Hematopoietic multipotent progenitor cell treated with erythropoietin and hydrocortisone succinate and interleukin-3 and kit ligand, for 15 days (in vitro differentiated cells): ENCODE measurements at regions not wholly inside any gene's neighbourhood (a gene's known extent, or its start where the extent isn't known, plus 50 kb on each side); places are given as distances from the start of the nearest gene placed in this dataset.

ENCODE experiments used
- DNase-seq: peaks from one replicate; pipeline ENCODE4 v3.0.0-alpha.2; 2015; ENCODE audit warnings: low spot score

DNA sequence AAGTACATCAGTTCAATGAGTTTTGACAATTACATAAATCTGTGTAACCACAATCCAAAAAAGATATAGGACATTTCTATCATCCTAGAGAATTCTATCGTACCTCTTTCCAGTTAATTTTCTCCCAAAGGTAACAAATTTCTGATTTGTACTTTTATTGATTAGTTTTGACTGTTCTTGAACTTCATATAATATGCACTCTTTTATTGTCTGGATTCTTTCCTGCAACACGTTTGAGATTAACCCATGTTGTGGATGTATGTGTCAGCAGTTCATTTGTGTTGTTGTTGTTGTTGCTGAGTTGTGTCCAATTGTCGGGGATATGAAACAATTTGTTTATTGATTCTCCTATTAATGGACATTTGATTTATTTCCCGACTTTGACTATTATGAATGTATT is 145.9 kb upstream of the WDR11 start:
- no peak for DNase-seq

DNA sequence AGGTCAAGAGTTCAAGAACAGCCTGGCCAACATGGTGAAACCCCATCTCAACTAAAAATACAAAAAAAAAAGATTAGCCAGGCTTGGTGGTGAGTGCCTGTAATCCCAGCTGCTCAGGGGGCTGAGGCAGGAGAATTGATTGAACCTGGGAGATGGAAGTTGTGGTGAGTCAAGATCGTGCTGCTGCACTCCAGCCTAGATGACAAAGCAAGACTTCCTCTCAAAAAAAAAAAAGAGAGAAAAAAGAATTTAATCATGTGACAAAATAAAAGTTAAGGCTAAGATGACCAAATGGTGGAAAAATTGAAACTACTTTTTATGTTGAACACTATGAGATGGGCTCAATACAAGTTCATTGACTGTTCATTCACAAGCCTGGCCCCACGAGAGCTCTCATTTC is 141.1 kb upstream of the WDR11 start:
- DNase-seq, result no peak

DNA sequence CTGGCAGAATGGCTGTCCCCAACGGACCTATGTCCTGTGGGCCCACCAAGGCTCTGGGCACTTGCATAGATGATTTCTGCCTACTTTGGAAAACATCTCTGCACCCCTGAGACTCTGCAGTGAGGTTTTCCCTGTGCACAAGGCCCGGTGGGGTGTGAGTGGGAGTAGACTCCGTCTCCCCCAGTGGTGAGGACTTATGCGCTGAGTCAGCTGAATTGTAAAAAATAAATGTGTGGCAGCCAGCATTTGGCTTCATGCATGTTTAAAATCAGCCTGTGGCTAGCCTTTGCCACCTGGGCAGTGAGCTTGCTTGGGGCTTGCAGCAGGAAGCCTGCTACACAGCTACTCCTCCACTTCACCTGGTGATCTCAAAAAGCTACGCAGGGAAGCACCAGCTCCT is 139.3 kb upstream of the WDR11 start:
- no peak for DNase-seq

DNA sequence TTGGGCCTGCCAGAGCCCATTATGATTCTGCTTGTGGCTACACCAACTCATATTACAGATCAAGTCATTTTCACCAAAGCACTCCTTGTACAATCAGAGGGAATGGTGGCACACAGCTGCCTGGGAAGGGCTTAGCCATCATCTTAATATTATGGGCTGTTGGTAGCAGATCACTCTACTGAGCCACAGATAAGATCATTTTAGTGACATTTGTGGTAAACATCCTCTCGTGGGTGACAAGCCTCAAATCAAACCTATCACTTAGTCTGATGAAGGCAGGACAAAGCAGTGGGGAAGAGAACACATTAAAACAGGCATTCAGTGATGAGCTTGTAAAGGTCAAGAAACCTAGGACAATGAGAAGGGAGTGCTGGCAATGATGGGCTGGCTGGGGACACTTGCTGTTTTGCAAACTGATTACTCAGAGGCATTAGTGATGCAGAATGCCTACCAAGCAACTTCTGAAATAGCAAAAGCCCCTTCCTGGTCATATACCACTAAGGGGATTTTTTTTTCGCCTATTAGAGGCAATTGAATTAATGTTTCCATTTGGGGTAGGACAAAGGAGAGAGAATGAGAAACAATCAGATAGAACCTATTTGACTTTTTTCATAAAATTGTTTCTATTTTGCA is 137.5 kb upstream of the WDR11 start:
- no peak for DNase-seq

DNA sequence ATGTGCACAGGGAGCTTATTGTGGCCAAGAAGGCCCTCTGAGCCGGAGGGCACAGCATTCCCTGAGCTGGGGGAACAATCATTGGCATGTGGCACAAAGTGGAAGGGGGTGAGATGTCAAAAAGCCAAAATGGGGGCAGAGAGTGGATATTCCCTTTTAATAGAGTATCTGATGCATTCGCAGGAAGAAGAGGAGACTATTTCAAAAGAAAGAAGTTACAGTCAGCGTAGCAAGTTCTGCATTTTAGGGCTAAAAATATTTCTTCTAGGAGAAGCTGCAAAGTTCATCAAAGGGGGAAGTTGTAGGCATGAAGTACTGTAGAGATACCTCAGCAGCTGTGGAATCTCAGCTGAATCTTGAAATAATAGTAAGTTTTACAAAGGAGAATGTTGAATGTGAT is 136.0 kb upstream of the WDR11 start:
- DNase-seq, result no peak

DNA sequence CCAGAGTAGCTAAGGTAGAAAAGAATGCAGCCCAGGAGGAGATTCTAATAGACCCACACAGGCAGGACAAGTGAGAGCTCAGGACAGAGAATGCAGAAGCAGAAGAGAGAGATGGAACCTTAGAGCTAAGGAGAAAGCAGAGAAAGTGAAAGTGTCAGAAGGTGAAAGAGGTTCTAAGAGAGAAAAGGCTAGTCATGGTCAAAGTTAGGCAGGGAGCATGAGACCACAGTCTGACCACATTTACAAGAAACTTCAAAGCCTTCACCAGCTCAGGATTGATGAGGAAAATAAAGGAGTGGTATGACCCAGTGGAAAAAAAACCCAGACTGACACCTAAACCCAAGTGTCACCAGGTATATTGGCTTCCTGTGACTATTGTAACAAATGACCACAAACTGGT is 131.8 kb upstream of the WDR11 start:
- DNase-seq, result no peak

DNA sequence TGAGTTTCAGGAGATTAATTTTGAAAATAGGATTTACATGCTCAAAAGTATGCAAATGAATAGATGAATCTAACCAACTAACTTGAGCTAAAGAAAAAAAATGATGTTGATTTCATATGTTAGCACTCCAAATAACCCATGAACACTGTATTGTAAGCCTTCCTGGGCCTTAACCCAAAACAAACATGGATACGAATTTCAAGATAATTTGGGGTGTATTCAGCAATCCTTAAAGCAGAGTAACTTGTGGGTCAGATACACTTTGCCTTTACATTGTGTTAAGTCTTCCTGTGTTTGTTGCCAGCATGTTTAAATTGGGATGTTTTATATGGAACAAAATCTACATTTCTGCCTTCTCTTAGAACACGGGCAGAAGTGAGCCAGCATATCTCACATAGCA is 124.2 kb upstream of the WDR11 start:
- no peak for DNase-seq

DNA sequence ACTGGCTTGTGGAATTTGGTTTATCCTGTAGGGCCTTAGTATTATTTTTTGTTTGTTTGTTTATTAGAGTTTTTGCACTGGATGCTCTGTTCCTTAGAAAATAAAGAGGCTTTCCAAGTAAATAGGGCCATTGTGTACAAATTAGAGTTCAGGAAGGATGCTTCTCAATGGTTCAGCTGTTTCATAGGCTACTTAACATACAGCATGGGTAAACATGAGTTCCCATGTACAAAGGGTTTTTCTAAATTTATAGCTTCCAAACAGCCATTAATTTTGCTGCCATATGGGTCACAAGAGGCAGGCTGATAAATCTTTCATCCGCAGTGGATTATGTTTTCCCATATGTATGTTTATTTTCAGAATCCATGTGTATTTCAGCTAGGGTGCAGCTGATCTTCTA is 121.6 kb upstream of the WDR11 start:
- no peak for DNase-seq

DNA sequence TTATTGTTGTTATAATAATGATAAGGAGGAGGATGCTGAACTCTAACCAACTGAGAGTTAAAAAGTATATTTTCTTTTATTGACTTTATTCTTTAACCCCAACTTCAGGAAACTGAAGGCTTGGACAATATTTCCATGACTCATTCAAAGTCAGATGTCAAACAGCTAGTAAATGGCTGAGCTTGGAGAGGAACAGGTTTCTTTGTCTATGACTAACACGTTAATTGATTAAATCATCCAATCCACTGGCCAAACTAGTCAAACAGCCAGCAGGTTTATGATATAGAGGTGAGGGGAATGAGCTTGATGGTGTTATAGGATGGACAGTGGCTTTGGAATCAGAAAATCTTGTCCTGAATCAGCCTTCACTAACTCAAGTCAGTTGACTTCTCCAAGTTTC is 119.1 kb upstream of the WDR11 start:
- DNase-seq, result no peak

DNA sequence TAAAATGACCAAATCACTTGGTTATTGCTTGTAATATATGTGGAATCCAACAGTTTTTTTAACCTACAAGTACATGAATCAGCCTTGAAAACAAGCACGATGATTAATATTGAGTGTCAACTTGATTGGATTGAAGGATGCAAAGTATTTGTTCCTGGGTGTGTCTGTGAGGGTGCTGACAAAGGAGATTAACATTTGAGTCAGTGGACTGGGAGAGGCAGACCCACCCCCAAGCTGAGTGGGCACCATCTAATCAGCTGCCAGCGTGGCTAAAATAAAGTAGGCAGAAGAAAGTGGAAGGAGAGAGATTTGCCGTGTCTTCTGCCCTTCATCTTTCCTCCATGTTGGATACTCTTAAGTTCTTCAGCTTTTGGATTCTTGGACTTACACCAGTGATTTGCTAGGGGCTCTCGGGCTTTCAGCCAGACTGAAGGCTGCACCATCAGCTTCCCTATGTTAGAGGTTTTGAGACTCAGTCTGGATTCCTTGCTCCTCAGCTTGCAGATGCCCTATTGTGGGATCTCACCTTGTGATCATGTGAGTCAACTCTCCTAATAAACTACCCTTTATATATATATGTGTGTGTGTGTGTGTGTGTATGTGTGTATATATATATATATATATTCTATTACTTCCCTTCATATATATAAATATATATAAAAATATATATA is 118.4 kb upstream of the WDR11 start:
- no peak for DNase-seq

DNA sequence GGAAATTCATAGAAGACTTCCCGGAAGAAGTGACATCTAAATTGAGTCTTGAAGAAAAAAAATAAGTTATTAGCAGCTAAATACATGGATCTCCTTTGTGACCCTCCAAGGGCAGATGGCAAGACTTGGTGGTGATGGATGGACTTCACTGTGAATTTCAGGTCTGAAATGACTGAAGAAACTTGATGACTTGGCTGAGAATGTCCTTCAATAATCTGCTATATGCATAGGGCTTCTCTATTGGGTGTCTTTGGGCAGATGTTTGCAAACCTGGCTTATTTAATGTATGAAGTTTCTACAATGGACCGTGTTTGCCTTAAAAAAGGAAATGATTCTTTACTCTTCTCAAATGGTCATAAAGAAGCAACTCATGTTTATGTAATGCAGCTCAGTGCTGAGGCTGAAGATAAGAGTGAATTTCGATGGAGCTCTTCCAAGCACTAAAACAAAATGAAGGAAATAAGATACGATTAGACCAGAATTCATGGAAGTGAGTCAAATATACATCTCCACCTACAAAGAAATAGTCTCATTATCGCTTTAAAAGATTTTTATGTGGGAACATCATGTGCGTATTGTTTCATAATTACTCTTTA is 116.6 kb upstream of the WDR11 start:
- DNase-seq, result no peak

DNA sequence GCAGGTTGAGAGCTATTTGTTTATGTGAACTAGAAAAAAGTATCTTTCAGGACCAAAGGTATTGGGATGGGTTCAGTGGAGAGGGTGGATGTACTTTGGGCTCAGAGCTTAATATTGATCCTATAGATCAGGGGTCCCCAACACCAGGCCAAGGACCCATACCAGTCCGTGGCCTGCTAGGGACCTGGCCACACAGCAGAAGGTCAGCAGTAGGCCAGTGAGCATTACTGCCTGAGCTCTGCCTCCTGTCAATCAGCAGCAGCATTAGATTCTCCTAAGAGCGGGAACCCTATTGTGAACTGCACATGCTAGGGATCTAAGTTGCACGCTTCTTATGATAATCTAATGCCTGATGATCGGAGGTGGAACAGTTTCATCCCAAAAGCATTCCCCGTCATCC is 115.8 kb upstream of the WDR11 start:
- no peak for DNase-seq

DNA sequence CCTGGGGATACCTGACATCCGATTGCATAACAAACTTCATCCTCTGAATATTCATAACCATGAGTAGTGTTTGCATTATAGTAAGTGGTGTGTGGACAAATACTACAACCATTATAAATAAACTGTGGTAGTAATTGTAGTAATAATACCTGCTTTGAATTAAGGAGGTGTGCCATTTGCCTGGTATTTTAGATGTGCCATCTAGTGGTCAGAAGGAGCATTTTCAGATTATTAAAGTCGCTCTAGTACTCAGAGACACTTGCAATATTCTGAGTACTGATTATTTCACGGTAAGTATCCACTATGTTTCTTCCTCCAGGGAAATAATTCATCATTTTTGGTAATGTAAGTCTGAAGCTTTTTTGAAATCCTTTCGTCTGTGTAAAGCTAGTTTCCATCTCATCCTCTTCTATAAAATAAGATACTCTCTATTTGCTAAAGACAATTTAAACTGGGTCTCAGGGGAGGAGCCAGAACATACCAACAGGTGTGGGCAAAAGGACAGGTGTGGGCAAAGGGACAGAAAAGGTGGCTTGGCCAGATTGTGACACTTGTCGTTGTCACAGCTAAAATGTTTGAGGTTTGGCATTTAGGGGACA is 115.3 kb upstream of the WDR11 start:
- peak; percentile 9 for DNase-seq

DNA sequence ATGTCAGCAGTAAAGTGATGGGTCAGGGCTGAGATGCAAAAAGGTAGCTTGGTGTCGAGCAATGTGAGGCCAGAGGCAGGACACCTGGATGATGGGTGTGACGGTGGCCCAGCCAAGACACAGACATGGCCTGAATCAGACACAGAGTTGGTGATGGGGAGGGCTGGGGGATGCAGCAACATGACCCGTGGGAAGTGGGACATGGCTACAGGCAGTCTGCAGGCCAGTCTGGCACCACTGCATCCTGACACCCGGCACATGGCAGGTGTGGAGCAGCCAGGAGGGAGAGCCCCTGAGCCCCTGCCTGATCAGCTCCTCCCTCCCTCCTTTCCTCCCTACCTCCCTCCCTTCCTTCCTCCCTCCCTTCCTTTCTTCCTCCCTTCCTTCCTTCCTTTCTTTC is 114.8 kb upstream of the WDR11 start:
- no peak for DNase-seq

DNA sequence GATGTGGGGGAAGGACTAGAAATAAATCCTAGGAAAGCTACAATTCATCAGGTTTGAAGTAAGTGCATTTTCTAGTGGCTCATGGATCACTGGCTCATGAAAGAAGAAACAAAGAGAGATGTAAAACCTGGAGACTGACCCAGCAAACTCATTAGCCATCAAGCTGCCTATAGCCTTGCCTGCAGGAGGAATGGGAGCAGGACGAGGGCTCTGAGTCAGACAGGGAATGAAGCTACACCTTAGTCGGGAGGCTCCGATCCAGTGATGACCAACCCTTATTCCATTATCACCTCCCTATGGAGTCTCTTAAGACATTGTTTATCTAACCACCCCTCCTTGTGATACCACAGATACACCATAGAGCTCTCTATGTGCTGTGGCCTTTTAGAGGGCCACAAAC is 112.5 kb upstream of the WDR11 start:
- no peak for DNase-seq

DNA sequence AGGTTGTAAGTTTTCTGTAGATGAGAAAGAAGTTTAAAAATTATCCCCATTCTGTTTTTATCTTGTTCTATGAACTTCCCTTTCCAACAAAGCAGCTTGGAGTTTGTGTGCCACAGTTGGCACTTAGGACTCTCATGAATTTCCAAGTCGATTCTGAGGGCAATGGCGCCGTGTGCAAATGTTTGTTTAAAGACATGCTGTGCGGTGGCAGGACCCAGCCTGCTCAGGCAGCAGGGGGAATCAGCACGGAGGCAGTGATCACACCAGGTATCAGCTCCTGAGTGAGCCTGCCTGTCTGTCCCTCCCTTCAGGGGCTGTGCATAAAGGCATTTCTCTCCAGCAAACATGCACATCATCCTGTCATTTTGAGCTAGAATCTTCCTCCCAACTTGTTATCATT is 109.8 kb upstream of the WDR11 start:
- no peak for DNase-seq

DNA sequence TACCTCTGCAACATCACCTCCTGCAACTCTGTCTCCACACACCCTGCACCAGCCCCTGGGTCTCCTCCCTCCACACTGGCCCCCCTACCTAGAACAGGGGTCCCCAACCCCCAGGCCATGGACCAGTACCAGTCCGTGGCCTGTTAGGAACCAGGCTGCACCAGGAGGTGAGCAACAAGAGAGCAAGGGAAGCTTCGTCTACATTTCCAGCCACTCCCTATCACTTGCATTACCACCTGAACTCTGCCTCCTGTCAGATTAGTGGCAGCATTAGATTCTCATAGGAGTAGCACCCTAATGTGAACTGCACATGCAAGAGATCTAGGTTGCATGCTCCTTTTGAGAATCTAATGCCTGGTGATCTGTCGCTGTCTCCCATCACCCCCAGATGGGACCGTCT is 108.8 kb upstream of the WDR11 start:
- DNase-seq, result no peak

DNA sequence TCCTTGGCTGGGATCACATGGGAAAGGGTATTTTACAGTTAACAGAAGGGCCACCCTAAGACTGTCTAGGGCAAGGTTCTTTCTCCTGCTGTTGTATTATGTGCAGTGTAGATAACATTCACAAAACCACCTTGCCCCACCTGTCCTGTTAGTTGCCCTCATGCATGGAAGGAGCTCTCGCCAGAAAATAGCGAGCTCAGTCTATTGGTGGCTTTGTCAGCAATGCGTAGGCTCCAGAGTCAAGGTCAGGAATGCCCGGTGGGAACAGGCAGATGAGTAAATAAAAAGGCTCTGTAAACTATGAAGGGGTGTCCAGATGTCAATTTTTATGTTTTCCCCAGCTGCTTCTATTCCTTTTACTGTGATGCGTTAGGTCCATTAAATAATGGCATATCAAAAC is 107.1 kb upstream of the WDR11 start:
- no peak for DNase-seq

DNA sequence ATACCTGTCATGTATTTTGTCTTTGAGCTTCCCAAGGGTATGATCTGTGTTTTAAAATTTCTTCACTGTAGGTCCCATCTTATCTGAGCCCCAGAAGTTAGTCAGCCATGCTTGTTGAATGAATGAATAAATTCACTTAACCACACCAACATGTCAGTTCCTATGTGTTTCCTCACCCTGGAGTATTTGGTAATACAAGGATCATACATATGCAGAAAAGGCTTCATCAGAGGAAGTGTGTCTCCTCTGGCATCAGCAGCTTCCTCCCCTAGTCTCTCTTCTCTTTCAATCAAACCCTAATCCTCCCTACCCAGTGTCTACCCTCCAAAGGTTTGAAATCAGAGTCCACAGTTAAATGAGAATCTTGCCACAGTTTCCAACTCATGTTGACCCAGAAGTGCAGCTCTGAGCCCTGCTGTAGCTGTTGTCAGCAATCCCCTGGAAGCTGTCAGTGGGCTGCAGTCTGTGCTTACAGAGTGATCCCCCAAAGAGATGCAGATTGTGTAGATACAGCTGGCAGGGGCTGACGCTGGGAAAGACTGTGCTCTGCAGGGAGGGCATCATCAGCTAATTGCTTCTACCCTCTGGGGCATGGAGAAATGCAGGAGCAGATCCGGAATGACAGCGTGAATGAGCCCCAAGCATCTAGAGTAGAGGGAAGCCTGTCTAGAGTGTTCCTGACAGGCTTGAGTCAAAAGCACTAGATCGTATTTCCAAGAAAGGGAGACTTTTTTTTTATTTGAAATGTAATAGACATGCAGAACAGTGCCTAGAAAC is 105.0 kb upstream of the WDR11 start:
- no peak for DNase-seq

DNA sequence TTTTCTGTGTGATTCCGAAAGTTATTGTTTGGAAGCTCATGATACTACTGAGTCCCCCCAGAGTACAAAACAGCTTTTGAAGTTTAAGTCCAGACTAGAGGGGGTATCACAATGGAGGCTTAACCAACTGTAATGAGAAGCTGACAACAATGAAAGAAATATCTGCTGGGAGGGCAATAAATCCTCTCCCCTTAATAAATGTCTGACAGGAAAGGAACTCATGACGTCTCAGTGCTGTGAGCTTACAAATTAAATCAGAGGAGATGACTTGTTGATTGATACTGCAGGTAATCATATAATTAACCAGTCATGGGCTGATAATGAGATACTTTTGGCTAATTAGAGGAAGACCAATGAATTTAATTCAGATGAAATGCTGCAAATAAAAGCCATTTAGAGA is 102.6 kb upstream of the WDR11 start:
- DNase-seq, result no peak

DNA sequence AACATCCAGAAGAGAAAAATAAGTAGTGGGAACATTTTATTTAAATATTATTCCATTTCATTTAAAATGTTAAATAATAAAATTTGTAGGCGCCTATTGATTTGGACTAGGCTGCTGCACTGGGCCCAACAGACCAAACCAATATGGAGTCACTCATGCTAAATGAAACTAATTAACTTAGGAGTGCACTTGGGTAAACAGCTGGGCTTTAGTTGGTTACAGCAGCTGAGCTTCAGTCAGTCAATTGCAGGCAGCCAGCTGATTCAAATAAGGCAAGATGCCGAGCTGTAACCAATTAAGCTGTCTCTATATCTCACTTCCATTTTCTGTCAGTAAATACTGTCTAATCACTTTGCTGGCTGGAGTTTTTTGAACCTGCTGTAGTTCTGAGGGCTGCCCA is 102.1 kb upstream of the WDR11 start:
- DNase-seq, result no peak

DNA sequence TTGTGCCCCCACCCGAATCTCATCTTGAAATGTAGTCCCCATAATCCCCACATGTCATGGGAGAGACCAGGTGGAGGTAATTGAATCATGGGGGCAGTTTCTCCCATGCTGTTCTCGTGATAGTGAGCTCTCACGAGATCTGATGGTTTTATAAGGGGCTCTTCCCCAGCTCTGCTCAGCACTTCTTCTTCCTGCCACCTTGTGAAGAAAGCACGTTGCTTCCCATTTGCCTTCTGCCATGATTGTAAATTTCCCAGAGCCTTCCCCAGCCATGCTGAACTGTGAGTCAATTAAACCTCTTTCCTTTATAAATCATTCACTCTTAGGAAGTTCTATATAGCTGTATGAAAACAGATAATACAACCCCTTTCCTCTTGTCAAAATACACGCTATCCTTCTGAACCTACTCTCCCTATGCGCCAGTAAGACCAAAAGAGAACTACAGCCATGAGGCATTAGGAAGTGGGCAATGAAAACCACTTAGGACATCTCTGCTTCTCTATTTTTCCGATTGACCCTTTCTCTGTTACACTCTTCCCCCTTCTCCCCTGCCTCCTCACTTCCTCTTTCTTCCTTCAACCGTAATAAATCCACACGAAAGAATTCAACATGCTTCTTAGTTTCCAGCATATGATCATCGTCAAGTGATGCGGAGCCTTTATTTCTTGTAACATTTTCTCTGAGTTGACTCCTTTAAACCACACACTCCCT is 101.2 kb upstream of the WDR11 start:
- DNase-seq, result no peak
